ENCODE measurements at regions not wholly inside any gene's neighbourhood (a gene's known extent, or its start where the extent isn't known, plus 50 kb on each side); places are given as distances from the start of the nearest gene placed in this dataset.

DNA sequence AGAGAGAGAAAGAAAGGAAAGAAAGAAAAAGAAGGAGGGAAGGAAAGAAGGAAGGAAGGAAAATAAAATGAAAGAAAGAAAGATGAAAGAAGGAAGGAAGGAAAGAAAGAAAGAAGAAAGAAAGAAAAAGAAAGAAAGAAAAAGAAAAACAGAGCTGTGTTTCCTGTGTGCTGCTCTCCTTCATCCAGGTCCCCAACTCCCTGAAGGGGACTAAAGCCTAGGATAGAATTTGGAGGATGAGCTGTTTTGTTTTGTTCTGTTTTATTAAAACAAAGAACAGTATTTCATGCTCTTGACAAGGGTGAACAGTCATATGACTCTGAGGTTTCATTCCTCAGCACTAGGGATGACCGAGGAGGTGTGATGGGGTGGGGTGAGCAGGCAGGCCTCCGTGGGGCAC is 164.8 kb upstream of the NDN start:
- Histone ChIP-seq H3K27ac (no peak overlapping the region), H3K4me3 (no peak overlapping the region), H3K4me1 (ENCODE audit: low read depth) (no peaks in the 10 kb centered on the region), H3K9me3 (ENCODE audit: low read depth) (no peaks in the 10 kb centered on the region), H3K27me3 (no peaks in the 10 kb centered on the region), H3K36me3 (no peaks in the 10 kb centered on the region)
- TF ChIP-seq, protein P1, sequence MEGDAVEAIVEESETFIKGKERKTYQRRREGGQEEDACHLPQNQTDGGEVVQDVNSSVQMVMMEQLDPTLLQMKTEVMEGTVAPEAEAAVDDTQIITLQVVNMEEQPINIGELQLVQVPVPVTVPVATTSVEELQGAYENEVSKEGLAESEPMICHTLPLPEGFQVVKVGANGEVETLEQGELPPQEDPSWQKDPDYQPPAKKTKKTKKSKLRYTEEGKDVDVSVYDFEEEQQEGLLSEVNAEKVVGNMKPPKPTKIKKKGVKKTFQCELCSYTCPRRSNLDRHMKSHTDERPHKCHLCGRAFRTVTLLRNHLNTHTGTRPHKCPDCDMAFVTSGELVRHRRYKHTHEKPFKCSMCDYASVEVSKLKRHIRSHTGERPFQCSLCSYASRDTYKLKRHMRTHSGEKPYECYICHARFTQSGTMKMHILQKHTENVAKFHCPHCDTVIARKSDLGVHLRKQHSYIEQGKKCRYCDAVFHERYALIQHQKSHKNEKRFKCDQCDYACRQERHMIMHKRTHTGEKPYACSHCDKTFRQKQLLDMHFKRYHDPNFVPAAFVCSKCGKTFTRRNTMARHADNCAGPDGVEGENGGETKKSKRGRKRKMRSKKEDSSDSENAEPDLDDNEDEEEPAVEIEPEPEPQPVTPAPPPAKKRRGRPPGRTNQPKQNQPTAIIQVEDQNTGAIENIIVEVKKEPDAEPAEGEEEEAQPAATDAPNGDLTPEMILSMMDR (IDR thresholded peaks at IDR 0.05; ENCODE audit: low read depth, low read length): no peak
- DNase-seq (ENCODE audit: low read depth in 1 of 2, low spot score in 1 of 2): no peak

DNA sequence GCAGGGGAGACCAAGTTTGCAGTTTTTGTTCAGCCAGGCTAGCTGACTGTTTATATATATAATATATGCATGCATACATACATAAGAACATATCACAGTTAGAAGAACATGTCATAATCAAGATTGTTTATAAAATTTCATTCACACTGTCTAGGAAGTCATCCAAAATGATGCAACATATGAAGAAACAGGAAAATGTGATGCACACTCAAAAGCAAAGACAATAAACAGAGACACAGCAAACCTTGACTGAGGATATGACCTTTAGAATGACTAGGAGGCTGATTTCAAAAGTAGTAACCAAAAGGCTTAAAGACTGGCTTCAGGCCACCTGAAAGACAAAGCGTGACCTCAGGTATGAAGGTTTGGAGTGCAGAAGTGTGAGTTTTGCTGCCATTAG is 166.2 kb upstream of the NDN start:
- H3K9me3 ChIP-seq (ENCODE audit: low read depth): no peaks in the 10 kb centered on the region
- DNase-seq (ENCODE audit: low read depth in 1 of 2, low spot score in 1 of 2): no peak
- no peaks in the 10 kb centered on the region for H3K36me3 ChIP-seq
- no peaks in the 10 kb centered on the region for H3K4me1 ChIP-seq (ENCODE audit: low read depth)
- no peak overlapping the region for H3K27ac ChIP-seq
- H3K4me3 ChIP-seq: no peak overlapping the region
- TF ChIP-seq, protein P1 (IDR thresholded peaks at IDR 0.05; ENCODE audit: low read depth, low read length): no peak
- H3K27me3 ChIP-seq: no peaks in the 10 kb centered on the region

DNA sequence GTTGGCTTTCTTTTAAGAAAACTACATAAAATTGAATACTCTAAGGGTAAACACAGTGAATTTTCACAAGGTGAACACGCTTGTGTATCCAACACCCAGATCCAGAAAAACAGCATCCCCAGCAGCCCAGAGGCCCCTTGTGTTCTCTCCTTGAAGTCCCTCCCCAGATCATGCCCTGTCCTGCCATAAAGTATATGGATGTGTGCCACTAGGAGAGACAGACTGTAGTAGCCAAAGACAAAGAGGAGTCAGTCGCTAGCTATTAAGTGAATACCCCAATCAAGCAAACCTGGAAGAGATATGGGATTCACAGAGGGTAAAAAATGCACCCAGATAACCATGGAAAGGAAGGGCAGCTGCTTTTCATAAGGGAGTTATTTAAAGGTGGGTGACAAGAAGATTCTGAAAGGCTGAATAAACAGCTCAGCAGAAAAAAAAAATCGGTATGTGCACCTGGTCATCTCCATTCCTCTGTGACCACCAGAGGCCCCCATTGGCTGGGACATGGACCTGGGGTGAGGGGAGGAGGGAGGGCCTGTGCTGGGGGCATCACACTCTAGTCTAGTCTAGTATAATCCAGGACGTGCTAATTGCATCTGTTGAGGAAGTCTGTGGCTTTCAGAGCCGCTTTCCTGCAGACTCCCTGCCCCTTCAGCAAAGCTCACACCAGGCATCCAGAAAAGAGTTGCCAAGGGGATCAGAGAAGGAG is 167.3 kb upstream of the NDN start:
- Histone ChIP-seq H3K9me3 (ENCODE audit: low read depth) (no peaks in the 10 kb centered on the region), H3K4me1 (ENCODE audit: low read depth) (peaks cover 9% of the 10 kb centered on the region), H3K4me3 (no peak overlapping the region), H3K27me3 (no peaks in the 10 kb centered on the region), H3K36me3 (no peaks in the 10 kb centered on the region), H3K27ac (no peak overlapping the region)
- TF ChIP-seq, protein P1 (IDR thresholded peaks at IDR 0.05; ENCODE audit: low read depth, low read length): no peak
- DNase-seq (ENCODE audit: low read depth in 1 of 2, low spot score in 1 of 2): no peak

DNA sequence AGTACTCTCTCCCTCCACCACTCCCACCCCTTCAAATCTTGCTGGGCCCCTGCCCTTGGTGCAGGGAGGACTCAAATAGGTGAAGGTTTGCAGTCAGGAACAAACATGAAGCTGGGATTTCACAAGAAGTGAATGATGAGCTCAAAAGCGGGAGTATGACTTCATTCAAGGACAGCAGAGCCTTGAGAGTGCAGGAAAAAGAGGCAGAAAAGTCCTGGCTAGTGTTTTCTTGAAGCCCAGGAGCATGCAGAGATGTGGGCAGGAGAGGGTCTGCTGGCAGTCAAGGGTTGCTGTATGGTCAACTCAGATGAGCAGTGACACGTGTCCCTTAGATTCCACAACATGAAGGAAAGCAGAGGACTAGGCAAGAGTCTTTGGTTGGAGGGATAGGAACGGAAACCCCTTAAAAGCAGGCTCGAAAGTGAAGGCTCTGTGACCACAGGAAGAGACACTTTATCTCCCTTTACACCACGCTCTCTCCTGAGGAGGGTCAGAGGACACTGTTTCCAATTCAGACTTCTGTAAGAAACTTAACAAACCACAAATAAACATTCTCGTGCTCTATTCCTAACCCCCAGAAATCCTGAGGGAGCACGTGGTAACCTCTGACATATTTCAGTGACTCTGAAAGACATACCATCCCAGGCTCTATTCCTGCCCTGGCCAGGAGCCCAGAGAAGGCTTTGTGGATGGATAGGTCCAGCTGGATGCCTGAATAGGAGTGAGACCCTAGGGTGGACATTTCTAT is 168.0 kb upstream of the NDN start:
- DNase-seq (ENCODE audit: low read depth in 1 of 2, low spot score in 1 of 2): no peak
- H3K36me3 ChIP-seq: no peaks in the 10 kb centered on the region
- no peaks in the 10 kb centered on the region for H3K9me3 ChIP-seq (ENCODE audit: low read depth)
- H3K4me3 ChIP-seq: no peak overlapping the region
- peaks cover 9% of the 10 kb centered on the region for H3K4me1 ChIP-seq (ENCODE audit: low read depth)
- H3K27ac ChIP-seq: no peak overlapping the region
- TF ChIP-seq, protein P1 (IDR thresholded peaks at IDR 0.05; ENCODE audit: low read depth, low read length): no peak
- no peaks in the 10 kb centered on the region for H3K27me3 ChIP-seq

DNA sequence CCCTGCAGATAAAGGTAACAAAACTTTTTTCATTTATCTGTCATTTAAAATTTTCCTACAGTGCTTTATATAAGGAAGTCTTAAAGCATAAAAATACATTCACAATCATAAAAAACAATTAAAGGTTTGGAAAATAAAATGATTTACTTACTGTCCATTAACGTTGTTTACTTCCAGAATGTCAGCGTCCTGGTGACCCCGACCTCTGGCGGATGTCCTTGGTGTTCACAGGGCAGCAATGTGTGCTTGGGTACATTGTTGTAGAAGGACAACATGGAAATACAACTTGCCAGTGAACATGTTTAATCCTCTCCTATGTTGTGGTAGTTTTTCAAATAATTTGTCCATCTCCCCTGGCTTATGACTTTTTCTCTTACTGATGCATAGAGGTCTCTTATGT is 168.8 kb upstream of the NDN start:
- TF ChIP-seq, protein P1 (IDR thresholded peaks at IDR 0.05; ENCODE audit: low read depth, low read length): no peak
- no peak for DNase-seq (ENCODE audit: low read depth in 1 of 2, low spot score in 1 of 2)
- Histone ChIP-seq H3K36me3 (no peaks in the 10 kb centered on the region), H3K4me3 (no peak overlapping the region), H3K4me1 (ENCODE audit: low read depth) (peaks cover 9% of the 10 kb centered on the region), H3K27ac (no peak overlapping the region), H3K27me3 (no peaks in the 10 kb centered on the region), H3K9me3 (ENCODE audit: low read depth) (no peaks in the 10 kb centered on the region)
